Loucy (cell line): ENCODE measurements at regions not wholly inside any gene's neighbourhood (a gene's known extent, or its start where the extent isn't known, plus 50 kb on each side); places are given as distances from the start of the nearest gene placed in this dataset.

Experiments
- H2AFZ ChIP-seq: fragments of 200-600 bp; sonication (generic); 2 replicates; pipeline ENCODE4 v1.6.0; 2016; ENCODE audit warnings: antibody characterized with exemption, mild to moderate bottlenecking, low read length, moderate library complexity
- H3F3A ChIP-seq: fragments of 200-600 bp; 2 replicates; pipeline ENCODE4 v1.6.0; 2016; ENCODE audit warnings: antibody characterized with exemption, low read depth, mild to moderate bottlenecking
- H3K27me3 ChIP-seq: fragments of 200-600 bp; sonication (generic); 2 replicates; pipeline ENCODE4 v1.6.1; 2014; ENCODE audit warnings: low read length, mild to moderate bottlenecking; ENCODE audit not compliant: insufficient read depth, poor library complexity, severe bottlenecking
- H3K36me3 ChIP-seq: fragments of 200-600 bp; sonication (generic); 2 replicates; pipeline ENCODE4 v1.6.1; 2016; ENCODE audit warnings: low read length; ENCODE audit not compliant: insufficient read depth
- H3K4me1 ChIP-seq: fragments of 200-600 bp; sonication (generic); 2 replicates; pipeline ENCODE4 v1.5.1; 2014; ENCODE audit warnings: low read length, mild to moderate bottlenecking; ENCODE audit not compliant: insufficient read depth, poor library complexity, severe bottlenecking
- H3K4me2 ChIP-seq: fragments of 200-600 bp; sonication (generic); 2 replicates; pipeline ENCODE4 v1.6.0; 2014; ENCODE audit warnings: antibody characterized with exemption, low read length, low read depth, mild to moderate bottlenecking; ENCODE audit not compliant: poor library complexity, severe bottlenecking
- H3K4me3 ChIP-seq: fragments of 200-600 bp; sonication (generic); 2 replicates; pipeline ENCODE4 v1.5.1; 2014; ENCODE audit warnings: low read length, mild to moderate bottlenecking, mixed read lengths; ENCODE audit not compliant: poor library complexity, severe bottlenecking
- H3K79me2 ChIP-seq: fragments of 200-600 bp; sonication (generic); 2 replicates; pipeline ENCODE4 v1.6.1; 2014; ENCODE audit warnings: low read length; ENCODE audit not compliant: insufficient read depth
- H3K9ac ChIP-seq: fragments of 200-600 bp; sonication (generic); 2 replicates; pipeline ENCODE4 v1.6.0; 2014; ENCODE audit warnings: mild to moderate bottlenecking, low read depth, low read length, moderate library complexity; ENCODE audit not compliant: poor library complexity, severe bottlenecking
- H3K9me2 ChIP-seq: fragments of 200-600 bp; sonication (generic); replicated peaks from 2 replicates; pipeline ENCODE4 v1.6.1; 2016; ENCODE audit warnings: low read depth, low read length, mixed read lengths
- H3K9me3 ChIP-seq: fragments of 200-600 bp; sonication (generic); 2 replicates; pipeline ENCODE4 v1.6.1; 2014; ENCODE audit warnings: mild to moderate bottlenecking, antibody characterized with exemption, low read length, low read depth; ENCODE audit not compliant: insufficient read depth
- H4K20me1 ChIP-seq: fragments of 200-600 bp; sonication (generic); 2 replicates; pipeline ENCODE4 v1.6.0; 2014; ENCODE audit warnings: antibody characterized with exemption, low read length, mild to moderate bottlenecking; ENCODE audit not compliant: insufficient read depth, poor library complexity, severe bottlenecking
- EZH2phosphoT487 ChIP-seq: fragments of 200-600 bp; IDR thresholded peaks from 2 replicates; pipeline ENCODE4 v1.6.1; 2018; ENCODE audit warnings: antibody characterized with exemption, mild to moderate bottlenecking, moderate library complexity, borderline replicate concordance
- TF ChIP-seq, protein P1 (sequence below): fragments of 200-600 bp; sonication (generic); conservative IDR thresholded peaks from 2 replicates; pipeline ENCODE4 v1.5.1; 2014; ENCODE audit warnings: mild to moderate bottlenecking, antibody characterized with exemption, low read length

DNA sequence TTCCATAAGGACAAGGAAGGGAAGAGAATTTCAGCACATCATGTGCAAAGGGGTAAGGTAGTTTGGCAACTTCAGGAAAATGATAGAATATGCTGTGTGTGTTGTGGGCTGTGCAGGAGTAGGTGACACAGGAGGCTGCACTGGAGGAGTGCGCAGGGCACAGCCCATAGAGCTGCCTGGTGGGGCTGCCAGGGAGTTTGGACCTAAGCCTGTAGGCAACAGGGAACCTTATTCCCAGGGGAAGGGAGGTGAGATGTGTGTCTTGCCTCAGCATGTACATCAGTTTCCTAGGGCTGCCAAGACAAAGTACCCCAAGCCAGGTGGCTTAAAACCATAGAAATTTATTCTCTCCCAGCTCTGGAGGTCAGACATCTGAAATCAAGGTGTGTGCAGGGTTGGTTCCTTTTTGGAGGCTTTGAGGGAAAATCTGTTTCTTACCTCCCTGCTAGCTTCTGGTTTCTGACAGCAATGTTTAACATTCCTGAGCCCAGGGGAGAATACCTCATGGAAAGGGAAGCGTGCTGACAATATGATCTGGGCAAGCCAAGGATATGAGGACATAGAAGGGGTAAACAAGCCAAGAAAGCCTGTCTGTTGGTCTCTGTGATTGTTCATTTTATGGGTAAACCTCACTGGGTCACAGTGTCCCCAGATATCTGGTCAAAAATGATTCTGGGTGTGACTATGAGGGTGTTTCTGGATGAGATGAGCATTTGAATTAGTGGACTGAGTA is 174.0 kb upstream of the NTF3 start:
- Histone ChIP-seq H3K9me3 (no peaks in the 10 kb centered on the region), H3K9me2 (no peaks in the 10 kb centered on the region), H3K9ac (no peak overlapping the region), H3K27me3 (peaks cover 6% of the 10 kb centered on the region), H3K36me3 (no peaks in the 10 kb centered on the region), H3K79me2 (no peaks in the 10 kb centered on the region), H3K4me2 (no peak overlapping the region), H3F3A (no peaks in the 10 kb centered on the region), H4K20me1 (no peaks in the 10 kb centered on the region), H3K4me1 (no peaks in the 10 kb centered on the region), H3K4me3 (no peak overlapping the region), H2AFZ (no peak overlapping the region)
- no peak for TF ChIP-seq EZH2phosphoT487
- TF ChIP-seq, protein P1, sequence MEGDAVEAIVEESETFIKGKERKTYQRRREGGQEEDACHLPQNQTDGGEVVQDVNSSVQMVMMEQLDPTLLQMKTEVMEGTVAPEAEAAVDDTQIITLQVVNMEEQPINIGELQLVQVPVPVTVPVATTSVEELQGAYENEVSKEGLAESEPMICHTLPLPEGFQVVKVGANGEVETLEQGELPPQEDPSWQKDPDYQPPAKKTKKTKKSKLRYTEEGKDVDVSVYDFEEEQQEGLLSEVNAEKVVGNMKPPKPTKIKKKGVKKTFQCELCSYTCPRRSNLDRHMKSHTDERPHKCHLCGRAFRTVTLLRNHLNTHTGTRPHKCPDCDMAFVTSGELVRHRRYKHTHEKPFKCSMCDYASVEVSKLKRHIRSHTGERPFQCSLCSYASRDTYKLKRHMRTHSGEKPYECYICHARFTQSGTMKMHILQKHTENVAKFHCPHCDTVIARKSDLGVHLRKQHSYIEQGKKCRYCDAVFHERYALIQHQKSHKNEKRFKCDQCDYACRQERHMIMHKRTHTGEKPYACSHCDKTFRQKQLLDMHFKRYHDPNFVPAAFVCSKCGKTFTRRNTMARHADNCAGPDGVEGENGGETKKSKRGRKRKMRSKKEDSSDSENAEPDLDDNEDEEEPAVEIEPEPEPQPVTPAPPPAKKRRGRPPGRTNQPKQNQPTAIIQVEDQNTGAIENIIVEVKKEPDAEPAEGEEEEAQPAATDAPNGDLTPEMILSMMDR, result no peak

- H3K9me2 ChIP-seq, result no peaks in the 10 kb centered on the region
- no peaks in the 10 kb centered on the region for H3K36me3 ChIP-seq
- no peak overlapping the region for H3K9ac ChIP-seq
- H2AFZ ChIP-seq, result no peak overlapping the region
- H3K27me3 ChIP-seq, result peaks cover 6% of the 10 kb centered on the region
- no peak overlapping the region for H3K4me2 ChIP-seq
- H4K20me1 ChIP-seq, result no peaks in the 10 kb centered on the region
- TF ChIP-seq, protein P1, result no peak
- TF ChIP-seq EZH2phosphoT487, result no peak
- H3K4me3 ChIP-seq, result no peak overlapping the region
- H3K9me3 ChIP-seq, result no peaks in the 10 kb centered on the region
- H3F3A ChIP-seq, result no peaks in the 10 kb centered on the region
- H3K79me2 ChIP-seq, result no peaks in the 10 kb centered on the region
- no peaks in the 10 kb centered on the region for H3K4me1 ChIP-seq
Observed at GRCh38 chr12:5258498-5258897, 173.4 kb upstream of the NTF3 start.

DNA sequence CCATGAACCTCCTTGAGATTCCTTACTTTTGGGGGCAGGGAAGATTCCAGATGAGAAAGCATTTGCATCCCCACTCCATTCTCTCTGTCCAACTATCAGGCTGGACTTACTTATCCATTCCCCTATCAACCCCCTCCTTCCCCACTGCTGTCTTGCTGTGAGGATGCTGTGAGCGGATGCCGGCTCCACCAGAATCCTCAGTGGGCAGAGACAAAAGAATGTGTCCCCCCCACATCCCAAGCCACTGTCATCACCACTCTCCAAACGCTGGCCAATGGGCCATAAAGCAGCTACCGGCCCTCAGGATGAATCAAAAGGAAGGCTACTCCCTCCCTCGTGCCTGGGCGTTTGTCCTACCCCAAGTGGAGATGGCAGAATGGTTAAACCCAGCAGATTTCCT is 173.0 kb upstream of the NTF3 start:
- Histone ChIP-seq H3K4me1 (no peaks in the 10 kb centered on the region), H3K9ac (no peak overlapping the region), H3K36me3 (no peaks in the 10 kb centered on the region), H3F3A (no peaks in the 10 kb centered on the region), H2AFZ (no peak overlapping the region), H3K4me2 (no peak overlapping the region), H4K20me1 (no peaks in the 10 kb centered on the region), H3K27me3 (peaks cover 6% of the 10 kb centered on the region), H3K4me3 (no peak overlapping the region), H3K79me2 (no peaks in the 10 kb centered on the region), H3K9me2 (no peaks in the 10 kb centered on the region), H3K9me3 (no peaks in the 10 kb centered on the region)
- TF ChIP-seq, protein P1, result no peak
- TF ChIP-seq EZH2phosphoT487, result no peak
